Right renal cortex interstitium (tissue), 3 donors: ENCODE measurements at regions not wholly inside any gene's neighbourhood (a gene's known extent, or its start where the extent isn't known, plus 50 kb on each side); places are given as distances from the start of the nearest gene placed in this dataset.
"Not testable (repeated sequence)": the region's sequence is repeated elsewhere in the genome, so short reads cannot be mapped to it uniquely, and the experiment has no call there.

ENCODE experiments used
- DNase-seq, 3 donors: peaks; one replicate each; pipeline ENCODE4 v3.0.0-alpha.2; 2013; ENCODE audit warnings: low read depth in 3 of 3, low spot score in 2 of 3

DNA sequence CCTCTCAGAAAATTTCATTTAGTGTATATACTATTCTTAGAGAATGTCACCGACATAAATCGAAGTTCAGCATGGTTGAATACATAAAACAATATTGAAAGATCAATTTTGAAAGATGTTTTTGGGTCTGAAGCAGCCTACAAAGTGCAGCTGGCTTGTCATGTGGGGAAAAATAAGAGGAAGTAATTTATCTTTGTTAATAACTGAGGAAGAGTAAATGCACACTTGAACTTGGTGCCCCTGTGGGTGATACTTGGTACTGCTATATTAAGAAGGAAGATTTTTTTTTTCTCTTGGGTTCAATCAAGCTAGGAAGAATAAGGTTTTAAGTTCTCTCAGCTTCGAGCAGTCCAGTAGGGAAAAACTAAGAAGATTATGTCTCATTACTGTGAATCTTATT is 661.3 kb downstream of the RPL10L start:
- DNase-seq: no peak

DNA sequence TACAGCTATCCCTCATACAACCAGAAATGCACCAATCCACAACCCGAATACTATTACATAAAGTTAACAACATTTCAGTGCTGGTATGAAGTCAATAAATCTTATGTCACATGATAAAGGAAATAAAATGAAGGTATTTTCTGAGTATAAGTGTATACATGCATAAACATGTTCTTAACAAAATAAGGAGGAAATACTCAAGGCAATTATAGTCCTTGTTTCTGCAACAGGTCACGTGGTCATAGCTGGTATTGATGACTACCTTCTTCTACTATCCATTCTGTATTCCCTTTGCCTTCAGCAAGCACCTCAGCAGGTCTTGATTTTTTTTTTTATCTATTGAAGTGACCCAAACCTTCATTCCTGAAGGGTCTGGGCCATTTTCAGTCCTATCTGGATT is 675.6 kb downstream of the RPL10L start:
- DNase-seq: no peak

DNA sequence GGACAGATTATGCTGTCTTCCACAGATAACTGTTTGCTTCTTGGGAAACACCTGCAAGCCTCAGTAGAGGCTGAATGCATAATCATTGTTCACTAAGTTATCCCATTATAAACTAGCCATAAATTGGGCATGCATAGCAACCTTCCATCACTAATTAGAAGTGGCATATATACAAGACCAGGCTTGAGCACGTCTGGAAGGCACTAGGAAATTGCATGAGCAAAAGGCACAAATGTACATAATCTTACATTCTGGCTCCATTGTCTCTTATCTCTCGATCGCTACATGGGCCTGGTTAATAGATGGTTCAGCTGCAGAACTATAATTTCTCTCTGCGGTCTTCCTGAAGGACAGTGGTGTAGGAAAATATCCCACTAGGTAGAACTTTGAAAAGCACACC is 679.2 kb downstream of the RPL10L start:
- no peak for DNase-seq

DNA sequence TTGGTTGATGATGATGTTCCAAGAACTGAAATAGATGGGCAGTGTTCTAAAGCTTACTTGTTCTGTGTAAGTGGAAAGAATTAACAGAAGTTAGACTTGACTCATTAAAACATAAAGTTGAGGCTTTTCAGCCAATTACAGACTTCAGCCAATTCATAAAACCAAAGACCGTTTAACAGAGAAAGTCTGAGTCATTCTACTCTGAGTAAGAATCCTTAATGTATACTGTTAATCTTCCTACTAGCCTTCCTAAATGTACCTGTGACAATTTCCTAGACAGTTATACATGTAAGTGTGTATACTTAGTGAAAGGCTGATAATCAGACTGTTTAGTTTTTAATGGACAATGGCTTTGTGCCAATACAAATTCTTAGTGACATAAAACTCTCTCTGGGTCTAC is 681.0 kb downstream of the RPL10L start:
- DNase-seq: no peak

DNA sequence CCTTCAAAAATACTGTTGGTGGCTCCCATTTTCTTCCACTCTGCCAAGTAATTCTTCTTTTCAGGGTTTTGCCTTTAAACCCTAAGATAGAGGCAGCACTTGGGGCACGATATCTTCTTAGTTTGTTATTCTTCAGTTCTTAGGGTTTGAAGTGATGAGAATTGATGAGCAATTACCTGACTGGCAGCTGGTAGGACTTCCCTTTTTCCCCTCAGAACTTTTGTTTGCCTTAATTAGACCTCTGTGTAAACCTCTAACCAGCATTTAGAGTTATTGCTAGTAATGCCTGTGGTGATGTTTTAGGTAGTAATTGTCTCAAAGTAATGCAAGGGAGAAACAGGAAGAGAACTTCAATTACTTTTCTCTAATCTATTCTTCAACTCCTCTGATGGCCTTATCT is 683.5 kb downstream of the RPL10L start:
- DNase-seq: no peak

DNA sequence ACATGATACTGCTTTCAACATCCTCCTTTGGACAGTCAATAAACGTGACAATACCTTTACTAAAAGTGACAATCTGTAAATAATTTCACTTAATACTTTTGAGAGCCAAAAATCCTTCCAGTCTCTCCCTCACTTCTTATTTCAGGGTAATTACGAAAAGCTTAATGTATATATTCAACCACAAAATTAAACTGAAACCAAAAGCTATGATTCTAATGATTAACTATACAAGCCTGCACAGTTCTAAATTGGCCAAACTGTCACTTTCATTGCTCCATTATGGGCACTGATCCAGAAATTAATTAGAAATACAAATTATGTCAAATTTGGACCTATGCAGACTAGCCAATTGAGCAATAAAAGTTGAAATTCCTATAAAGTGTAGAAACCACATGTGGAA is 696.5 kb upstream of the MIS18BP1 start:
- DNase-seq: no peak

DNA sequence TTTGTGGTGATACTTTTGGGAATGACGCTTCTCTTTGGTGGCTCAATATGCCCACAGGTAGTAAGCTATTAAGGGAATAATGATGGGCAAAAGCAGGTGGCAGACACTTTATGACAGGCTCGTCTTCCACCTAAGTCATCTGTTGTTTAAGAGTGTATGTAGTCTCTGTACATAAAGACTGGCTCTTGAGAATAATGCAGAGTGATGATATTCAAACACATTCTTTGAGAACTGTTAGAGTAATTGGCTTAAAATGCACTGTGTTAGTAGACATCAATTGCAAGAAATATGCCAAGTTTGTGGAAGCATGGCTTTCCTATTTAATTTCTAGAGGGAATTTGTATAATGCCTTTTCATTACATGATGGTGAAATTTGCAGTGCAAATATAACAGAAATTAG is 694.8 kb upstream of the MIS18BP1 start:
- no peak for DNase-seq

DNA sequence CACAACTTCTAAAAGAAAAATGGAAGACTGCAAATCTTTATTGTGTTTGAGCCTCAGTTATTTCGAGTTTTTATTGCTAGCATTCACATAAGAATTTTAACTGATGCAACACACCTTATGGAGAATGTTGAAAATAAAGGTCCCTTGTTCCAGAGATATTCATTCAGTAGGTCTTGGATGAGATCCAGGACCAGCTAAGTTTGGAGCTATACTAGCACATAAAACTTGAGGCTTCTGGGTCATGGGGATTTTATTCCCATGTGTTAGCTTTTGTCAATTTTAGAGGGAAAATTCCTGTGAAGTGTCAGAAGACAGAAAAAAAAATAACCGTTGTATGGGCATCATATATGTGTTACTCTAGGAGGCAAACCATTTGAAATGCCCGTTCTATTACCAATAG is 693.2 kb upstream of the MIS18BP1 start:
- DNase-seq: no peak

DNA sequence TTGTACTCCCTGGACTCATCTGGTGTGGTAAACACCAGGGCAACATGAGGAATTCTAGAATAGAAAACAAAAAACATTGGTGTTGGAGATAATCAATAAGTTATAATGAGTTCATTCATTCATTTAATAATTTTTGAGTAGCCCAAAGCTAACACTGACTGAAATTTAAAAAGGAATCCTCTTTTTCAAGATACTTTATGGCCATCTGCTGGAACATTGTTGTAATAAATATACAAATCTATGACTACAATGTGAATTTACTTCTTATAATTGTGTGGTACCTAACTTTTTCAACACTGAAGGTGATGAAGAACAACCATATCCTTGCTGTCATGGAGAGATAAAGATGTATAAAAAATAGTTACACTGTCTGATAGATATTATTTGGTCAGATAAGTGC is 687.3 kb upstream of the MIS18BP1 start:
- no peak for DNase-seq

DNA sequence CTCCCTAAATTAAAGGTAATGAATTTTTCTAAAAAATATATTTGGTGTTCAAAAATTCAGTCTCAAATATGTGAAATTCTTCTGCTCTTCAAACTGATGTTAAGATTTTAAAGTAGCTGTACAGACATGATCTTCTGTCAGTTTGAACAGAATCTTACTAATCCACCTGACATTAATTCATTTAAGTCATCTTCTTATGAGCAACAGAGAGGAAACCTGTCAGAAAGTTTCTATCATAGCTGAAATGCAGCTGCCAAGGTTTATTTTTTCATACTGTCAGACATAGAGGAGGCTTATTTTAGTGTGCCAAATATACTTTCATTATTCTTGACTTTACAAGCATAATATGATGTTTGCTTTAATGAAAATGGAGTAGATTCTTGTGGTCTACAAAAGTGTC is 686.6 kb upstream of the MIS18BP1 start:
- DNase-seq: no peak

DNA sequence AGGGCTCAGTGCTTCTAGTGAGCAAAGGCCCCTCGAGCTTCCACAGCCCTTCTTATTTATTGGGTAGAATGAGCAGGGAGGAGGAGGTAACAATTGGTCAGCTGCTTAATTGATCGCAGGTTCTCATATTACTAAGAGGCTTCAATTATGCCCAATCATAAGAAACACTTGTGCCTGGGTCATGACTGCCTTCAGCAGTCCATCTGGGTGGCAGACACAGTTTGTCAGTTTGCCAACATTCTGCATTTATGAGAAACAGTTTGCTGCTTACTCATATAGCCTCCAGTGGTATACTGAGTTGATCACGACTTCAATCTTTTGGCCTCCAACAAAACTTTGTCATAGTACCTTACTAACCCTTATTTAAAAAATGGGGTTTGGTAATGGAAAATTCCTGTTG is 667.0 kb upstream of the MIS18BP1 start:
- DNase-seq: not testable (repeated sequence)

DNA sequence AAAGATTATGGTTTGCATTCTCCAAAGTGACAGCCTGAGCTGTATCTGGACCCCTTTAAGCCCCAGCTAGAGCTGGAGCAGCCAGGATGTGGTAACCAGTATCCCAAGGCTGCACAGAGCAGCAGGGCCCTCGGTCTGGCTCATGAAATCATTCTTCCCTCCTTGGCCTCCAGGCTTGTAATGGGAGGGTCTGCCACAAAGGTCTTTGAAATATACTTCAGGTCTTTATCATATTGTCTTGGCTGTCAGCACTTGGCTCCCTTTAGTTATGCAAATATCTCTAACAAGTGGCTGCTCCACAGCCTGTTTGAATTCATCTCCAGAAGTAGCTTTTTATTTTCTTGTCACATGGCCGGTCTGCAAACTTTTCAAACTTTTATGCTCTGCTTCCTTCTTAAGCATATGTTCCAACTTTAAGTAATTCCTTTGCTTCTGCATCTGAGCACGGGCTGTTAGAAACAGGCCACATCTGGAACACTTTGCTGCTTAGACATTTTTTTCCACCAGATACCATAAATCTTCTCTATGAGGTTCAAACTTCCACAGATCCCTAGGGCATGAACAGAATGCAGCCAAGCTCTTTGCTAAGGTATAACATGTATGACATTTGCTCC is 663.4 kb upstream of the MIS18BP1 start:
- DNase-seq: peak in 1 of 3 donors; percentile 19

DNA sequence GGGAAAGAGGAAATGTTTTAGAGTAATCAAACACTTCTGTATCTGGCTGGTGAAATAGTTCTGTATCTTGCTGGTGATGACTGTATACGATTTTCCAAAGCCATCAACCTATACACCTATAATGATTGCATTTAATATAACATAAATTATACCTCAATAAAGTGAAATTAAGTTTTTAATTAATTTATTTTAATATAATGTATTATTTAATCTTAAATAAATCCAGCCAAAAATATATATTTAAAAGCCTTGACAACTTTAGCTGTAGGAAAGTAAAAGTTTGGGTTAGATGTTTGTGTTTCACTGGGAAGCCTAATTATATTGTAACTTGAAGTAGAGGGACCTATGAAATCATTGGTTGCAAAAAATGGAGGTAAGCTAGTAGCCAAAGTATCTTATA is 654.8 kb upstream of the MIS18BP1 start:
- no peak for DNase-seq

DNA sequence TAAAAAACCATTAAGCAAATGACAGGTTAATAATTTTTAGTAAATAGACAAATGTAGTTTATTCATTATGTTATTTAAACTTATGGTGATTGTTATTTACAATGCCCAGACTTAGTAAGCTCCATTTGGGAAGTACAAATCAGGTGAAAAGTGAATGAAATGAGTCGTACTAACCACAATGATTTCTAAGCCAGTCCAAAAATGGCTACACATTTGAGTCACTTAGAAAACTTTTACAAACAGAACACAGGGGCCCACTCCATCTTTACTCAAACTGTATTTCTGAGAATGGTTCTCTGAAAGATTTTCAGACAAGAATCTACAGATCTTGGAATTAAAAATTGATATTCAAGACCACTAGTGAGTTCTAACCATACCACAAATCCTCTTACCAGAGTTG is 653.3 kb upstream of the MIS18BP1 start:
- no peak for DNase-seq

DNA sequence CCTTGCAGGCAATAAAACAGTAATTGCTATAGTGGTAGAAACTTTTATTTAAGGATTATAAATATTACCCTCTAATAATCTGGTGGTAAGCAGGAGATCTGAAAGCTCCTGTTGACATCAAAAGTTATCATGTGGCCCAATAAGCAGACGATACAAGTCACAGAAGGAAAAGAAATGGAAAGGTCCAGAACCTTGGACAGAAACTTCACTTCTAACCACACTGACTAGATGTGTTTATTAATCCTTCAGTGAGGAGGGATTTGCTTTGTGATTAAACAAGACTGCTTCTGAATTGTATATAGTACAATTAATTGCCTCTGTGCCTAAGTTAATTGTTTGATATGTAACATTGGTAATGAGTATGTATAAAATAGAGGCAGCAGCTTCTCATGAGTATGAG is 652.7 kb upstream of the MIS18BP1 start:
- DNase-seq: no peak

DNA sequence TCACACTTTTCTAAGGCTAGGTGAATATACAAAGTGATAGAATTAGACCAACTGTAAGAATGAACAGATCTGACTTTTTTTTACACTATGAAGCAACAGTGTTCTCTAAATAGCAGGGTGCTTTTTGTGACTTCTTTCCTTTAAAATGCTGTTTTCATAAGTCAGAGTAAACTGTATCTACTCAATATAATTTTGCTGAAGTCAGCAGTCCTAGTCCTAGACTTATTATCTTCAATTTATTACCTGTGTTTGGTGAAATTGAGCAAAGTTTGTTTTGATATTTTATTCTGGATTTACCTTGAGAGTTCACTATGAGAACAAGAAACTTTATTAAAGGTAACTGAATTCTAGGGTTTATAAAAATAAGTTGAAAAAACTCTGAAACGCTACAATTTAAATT is 651.3 kb upstream of the MIS18BP1 start:
- DNase-seq: no peak

DNA sequence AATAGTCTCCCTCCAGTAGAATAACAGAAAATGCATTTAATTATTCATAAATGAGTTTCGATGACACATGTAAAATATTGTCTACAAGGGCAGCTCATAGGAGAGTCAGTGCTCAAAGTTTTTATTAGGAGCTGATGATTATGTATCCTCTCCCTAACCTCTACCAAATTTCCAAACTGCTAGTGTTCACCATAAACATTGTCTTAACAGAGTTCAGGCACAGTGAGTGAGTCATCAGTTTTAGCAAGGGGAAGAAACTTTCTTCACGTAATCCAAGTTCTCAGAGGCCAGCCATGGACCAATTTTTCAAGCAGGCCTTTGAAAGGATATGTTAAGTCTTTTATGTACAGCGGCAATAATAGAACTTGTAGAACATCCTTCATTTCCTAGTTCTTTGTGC is 649.2 kb upstream of the MIS18BP1 start:
- DNase-seq: no peak

DNA sequence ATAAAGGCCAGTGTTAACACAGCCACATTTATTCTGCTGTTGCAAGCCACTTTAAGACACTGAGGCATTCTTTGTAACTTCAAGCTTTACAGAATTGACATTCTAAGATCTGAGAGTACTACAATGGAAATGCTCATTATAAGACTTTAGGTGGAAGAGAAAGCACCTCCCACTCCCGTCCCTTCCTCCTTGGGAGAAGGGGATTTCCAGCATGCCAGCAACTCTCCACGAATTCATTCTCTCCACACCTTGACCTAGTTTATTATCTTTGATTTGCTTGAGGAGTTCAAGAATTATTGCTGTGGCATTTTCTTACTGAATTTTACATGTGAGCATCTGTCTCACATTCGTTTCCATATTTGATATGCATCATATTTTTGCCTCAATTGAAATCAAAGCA is 644.4 kb upstream of the MIS18BP1 start:
- DNase-seq: no peak

DNA sequence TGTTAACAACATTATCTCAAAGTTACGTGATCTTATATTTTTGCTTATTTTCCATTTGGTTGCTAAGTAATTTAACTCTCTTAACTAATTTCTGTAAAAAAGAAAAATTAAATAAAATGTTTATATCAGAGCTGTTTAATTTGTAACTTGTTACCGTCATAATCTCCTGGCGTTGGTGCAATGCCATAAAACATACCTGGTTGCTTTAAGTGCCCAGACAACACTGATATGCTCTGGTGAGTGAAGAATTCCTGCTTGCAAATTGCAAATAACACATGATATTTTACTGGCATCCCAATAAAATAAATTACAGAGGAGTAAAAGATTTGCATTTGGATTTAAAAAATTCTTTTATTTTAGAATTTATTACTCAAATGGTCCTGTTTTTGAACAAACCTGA is 640.1 kb upstream of the MIS18BP1 start:
- no peak for DNase-seq

DNA sequence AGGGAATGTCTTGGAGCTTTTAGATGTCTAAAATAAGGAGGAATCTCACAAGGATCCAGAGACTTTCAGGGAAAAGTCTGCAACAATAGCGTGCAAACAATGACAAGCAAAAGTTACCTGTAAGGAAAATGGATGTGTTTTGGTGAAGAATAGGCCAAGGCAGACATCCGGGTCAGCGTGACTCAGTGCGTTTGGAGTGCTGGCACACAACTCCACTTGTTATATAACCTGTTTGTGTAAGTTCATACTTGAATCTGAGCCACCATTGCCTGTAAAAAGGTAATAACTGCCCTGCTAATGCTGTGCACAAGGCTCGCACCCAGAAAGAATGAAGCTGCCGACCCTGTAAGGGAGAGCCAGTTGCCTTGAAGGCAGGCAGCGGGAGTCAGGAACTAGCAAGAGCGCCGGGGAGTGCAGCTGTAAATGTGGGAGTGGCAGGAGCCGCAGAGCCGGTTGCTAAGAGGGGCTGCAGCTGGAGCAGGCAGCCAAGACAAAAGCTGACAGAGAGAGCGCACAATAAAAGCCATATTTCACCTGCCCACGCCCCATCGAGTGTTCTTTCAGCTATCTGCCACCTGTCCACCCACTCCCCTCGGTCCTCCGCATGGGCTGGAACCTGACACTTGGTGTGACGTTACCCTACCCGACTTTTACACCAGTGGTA is 638.5 kb upstream of the MIS18BP1 start:
- peak; percentile 32 to 47 (median 38) for DNase-seq

DNA sequence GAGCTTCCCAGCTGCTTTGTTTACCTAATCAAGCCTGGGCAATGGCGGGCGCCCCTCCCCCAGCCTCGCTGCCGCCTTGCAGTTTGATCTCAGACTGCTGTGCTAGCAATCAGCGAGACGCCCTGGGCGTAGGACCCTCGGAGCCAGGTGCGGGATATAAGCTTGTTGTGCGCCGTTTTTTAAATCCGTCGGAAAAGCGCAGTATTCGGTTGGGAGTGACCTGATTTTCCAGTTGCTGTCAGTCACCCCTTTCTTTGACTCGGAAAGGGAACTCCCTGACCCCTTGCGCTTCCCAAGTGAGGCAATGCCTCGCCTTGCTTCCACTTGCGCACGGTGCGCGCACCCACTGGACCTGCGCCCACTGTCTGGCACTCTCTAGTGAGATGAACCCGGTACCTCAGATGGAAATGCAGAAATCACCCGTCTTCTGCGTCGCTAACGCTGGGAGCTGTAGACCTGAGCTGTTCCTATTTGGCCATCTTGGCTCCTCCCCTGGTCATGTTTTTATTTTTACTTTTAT is 635.8 kb upstream of the MIS18BP1 start:
- DNase-seq: not testable (repeated sequence)

DNA sequence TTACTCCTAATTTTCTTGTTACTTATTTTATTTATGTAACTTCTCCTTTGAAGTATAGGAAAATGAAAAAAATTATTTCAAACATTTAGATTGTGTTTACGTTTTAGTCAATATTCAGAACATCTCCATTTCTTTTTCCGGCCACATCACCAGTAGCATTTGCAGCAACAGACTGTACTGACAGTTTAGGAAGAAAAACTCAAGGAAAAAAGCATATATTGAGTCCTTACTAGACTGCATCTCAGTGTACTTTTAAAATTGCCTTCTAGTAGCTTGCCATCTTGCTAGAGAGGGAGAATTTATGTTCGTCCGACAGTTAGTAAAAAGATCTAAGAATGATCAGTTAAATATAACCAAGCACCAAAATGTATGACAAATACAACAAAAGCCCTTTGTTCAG is 625.0 kb upstream of the MIS18BP1 start:
- DNase-seq: no peak

DNA sequence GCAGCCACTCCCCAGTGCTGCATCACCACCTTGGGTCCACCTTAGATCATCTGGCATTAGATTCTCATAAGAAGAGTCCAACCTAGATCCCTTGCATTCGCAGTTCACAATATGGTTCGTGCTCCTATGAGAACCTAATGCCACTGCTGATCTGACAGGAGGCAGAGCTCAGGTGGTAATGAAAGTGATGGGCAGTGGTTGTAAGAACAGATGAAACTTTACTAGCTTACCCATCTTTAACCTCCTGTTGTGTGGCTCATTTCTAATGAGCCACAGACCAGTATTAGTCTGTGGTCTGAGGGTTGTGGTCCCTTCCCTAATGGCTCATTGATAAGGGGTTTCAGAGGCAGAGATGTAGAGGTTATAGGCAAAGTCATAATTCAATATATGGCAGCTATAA is 615.9 kb upstream of the MIS18BP1 start:
- DNase-seq: no peak
